GM12875 (cell line): ENCODE measurements at regions not wholly inside any gene's neighbourhood (a gene's known extent, or its start where the extent isn't known, plus 50 kb on each side); places are given as distances from the start of the nearest gene placed in this dataset.

ENCODE experiments used
- H3K4me3 ChIP-seq: one replicate; pipeline ENCODE4 v1.5.1; 2011; ENCODE audit warnings: low read depth, low read length, control low read depth
- TF ChIP-seq, protein P1 (sequence below): IDR thresholded peaks from 2 replicates; pipeline ENCODE4 v1.5.1; 2011; ENCODE audit warnings: low read depth, mild to moderate bottlenecking, control low read depth, inconsistent platforms, low read length, moderate library complexity, borderline replicate concordance; ENCODE audit not compliant: insufficient read depth

DNA sequence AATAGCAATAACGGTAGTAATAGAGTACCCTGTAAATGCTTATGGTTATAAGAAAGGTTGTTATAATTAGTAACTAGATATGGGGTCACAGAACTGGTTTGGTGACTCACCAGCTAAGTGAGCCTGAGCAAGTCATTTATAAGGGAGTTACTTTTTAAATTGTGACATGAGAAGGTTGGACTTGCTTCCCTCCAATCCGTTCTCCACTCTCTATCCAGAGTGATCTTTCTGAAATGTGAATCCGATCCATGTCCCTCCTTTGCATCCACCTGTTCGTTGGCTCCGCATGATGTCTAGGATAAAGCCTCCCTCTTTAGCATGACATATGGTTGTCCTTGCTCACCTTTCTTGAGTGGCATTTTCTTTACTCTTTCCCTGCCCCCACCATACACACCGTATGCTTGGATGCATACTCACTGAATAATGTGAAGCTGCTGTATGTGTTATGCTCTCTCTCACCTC lies 83.1 kb downstream of the CDC42EP3 start:
- TF ChIP-seq, protein P1, sequence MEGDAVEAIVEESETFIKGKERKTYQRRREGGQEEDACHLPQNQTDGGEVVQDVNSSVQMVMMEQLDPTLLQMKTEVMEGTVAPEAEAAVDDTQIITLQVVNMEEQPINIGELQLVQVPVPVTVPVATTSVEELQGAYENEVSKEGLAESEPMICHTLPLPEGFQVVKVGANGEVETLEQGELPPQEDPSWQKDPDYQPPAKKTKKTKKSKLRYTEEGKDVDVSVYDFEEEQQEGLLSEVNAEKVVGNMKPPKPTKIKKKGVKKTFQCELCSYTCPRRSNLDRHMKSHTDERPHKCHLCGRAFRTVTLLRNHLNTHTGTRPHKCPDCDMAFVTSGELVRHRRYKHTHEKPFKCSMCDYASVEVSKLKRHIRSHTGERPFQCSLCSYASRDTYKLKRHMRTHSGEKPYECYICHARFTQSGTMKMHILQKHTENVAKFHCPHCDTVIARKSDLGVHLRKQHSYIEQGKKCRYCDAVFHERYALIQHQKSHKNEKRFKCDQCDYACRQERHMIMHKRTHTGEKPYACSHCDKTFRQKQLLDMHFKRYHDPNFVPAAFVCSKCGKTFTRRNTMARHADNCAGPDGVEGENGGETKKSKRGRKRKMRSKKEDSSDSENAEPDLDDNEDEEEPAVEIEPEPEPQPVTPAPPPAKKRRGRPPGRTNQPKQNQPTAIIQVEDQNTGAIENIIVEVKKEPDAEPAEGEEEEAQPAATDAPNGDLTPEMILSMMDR, result no peak
- H3K4me3 ChIP-seq, result no peak overlapping the region

DNA sequence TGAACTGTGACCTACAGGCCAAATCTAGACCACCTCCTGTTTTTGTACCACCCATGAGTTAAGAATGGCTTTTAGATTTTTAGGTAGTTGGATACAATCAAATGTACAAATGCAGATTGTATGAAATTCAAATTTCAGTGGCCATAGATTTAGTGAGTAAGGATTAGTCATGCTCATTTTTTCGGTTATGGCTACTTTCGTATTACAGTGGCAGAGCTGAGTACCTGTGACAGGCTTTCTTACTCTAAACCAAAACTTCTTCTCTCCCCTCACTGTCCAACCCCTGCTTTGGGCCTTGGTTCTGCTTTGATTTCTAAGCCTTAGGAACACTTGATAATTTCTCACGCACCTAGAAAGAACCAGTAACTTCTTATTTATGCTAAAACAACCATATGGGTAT lies 82.1 kb downstream of the CDC42EP3 start:
- TF ChIP-seq, protein P1, result no peak
- H3K4me3 ChIP-seq, result no peak overlapping the region

DNA sequence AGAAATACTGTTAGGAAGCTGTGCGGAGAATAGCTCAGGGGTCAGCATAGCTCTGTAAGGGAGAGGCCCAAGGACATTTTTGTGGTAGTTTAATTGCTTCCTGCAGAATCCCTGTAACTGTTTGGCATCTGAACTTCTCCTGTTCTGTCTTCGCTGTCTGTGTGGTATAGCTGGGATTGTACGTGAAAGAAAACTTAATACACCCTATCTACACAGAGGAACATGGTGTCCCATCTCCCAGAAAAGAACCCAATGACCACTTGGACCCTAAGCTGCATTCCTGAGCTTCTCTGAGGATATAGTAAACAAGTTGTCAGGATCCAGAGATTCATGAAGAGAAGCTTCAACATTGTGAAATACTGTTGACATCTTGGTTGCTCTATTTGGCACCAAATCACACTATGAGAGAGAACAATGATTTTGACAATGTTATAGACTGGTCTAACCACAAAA lies 81.3 kb downstream of the CDC42EP3 start:
- TF ChIP-seq, protein P1, result no peak
- no peak overlapping the region for H3K4me3 ChIP-seq
